ELR (cell line): ENCODE measurements at regions not wholly inside any gene's neighbourhood (a gene's known extent, or its start where the extent isn't known, plus 50 kb on each side); places are given as distances from the start of the nearest gene placed in this dataset.

ENCODE experiments used
- DNase-seq: peaks from one replicate; pipeline ENCODE4 v3.0.0-alpha.2; 2015; ENCODE audit warnings: low read depth

DNA sequence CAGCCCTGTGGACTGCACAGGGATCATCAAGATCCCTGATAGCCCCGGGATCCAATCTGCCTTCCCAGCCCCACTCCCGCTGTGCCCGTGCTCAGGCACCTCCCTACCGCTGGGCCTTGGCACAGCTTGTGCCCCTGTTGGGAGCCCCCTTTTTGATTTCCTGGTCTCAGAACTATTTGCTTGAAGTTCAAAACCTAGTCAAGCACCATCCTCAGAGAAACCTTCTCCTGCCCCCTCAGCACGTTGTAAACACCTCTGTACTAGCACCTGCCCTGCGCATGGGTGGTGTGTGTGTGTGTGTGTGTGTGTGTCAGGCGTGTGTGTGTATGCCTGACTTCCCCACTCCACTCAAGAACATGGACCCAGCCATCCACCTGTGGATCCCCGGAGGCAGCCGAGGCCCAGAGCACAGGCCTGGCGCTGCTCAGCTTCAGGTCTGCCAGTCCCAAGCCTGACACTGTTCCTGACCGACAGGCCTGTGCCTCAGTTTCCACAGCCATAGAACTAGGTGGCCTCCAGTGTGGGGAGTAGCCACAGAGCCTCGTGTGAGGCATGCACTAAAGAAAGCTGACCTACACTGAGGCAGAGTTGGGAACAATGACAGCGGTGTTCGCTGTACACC, 65.5 kb downstream of the ADRA2C start:
- DNase-seq, result no peak

DNA sequence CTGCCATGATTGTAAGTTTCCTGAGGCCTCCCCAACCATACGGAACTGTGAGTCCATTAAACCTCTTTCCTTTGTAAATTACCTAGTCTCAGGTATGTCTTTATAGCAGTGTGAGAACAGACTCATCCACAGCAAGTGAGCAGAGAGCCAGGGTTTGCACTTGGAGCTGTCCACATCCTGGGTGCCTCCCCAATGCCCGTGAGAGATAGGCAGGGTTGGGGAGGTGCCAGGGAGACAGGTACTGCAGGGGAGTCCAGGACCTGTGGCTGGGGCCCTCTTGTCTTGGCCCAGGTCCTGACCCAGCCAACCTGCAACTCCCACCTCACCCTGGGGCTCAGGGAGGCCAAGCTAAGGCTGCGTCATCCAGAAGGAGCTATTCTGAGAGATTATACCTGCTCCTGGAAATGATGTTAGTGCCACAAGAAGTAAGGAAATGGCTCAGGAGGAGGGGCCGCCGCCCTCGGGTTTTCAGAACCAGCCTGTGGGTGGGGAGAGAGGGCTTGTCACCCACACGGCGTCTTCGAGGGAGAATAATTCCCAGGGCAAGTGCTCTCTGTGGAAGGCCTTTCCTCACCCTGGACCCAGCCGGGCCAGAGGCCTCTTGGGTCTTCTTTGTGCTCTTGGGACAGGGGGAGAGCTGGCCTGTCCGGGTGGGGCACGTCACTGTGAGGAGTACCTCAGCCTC, 66.5 kb downstream of the ADRA2C start:
- no peak for DNase-seq

DNA sequence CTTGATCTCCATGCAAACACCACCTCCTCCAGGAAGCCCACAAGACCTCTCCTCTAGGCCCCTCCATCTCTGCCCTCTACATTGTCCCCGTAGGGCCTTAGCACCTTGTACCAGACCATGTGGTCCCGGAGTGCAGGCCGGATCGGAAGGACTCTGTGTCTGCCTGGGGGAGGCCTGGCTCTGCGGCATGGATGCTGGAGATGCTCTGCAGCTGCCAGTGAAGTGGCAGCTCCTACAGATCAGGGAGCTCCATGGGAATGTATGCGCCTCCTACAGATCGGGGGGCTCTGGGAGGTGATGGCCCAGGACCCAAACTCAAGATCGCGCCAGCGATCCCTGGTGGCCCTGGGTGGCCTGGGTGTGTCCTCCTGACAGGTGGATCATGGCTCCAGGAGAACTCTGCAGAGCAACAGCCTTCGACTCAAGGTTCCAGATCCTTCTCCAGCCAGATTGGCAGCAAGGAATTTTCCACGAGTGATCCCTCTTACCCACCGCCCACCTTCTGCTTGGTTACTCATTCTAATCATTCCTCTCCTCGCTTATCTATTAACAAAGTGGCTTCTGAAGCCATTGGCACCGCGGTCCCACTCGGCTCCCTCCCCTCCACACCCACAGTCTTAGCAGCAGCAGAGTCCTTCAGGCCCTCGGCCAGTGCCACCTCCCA, 67.3 kb downstream of the ADRA2C start:
- DNase-seq, result no peak

DNA sequence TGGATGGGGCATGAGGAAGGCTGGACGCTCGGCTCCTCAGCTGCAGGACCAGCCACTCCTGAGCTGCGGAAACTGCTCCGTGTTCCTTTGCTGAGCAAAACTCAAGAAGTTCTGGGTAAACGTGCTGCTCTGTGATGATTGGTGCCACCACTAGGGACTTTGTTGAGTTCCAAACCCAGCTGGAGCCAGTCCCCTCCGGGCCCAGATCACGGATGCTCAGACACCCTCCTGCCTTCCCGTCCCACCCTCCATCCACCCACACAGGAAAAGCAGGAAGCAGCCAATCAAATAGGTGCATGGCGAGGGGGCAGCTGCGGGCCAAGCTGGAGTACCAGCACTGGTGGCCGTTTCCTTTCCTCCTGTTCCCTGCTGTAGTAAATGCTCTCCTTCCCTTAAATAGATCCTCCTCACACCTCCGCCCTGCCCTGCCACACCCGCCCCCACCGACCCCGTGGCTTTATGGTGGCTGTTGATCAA, 68.0 kb downstream of the ADRA2C start:
- DNase-seq, result no peak

DNA sequence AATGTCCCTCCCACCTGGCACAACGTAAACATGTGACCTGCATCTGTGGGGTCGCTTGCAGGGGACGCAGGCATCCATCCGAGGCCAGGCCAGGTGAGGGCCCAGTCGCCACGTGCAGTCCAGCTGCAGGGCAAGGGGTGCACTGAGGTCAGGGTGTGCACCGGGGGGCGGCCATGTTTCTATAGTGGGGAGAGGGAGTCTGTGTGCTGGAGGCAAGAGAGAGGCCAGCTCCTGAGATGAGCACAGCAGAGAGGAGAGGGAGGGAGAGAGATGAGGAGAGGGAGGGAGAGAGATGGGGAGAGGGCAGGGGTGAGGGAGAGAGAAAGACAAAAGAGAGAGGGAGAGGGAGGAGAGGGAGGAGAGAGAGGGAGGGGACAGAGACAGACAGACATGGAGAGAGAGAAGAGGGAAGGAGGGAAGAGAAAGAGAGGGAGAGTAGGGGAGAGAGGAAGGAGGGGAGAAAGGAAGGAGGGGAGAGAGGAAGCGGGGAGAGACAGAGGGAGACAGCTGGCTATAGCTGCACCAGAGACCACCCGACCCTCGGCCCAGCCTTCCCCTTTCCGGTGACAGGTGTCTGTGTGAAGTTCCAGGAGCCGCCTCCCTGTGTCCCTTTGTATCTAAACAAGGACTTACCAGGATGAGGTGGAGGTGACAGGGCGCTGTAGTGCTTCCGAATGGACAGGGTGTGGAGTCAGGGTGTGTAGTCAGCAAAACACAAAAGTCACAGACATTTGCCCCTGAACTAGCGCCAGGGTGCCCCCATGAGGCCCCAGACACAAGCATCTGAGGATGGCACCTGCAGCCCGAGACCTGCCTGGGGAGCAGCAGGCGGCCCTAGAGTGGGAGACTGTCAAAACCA, 68.7 kb downstream of the ADRA2C start:
- no peak for DNase-seq

DNA sequence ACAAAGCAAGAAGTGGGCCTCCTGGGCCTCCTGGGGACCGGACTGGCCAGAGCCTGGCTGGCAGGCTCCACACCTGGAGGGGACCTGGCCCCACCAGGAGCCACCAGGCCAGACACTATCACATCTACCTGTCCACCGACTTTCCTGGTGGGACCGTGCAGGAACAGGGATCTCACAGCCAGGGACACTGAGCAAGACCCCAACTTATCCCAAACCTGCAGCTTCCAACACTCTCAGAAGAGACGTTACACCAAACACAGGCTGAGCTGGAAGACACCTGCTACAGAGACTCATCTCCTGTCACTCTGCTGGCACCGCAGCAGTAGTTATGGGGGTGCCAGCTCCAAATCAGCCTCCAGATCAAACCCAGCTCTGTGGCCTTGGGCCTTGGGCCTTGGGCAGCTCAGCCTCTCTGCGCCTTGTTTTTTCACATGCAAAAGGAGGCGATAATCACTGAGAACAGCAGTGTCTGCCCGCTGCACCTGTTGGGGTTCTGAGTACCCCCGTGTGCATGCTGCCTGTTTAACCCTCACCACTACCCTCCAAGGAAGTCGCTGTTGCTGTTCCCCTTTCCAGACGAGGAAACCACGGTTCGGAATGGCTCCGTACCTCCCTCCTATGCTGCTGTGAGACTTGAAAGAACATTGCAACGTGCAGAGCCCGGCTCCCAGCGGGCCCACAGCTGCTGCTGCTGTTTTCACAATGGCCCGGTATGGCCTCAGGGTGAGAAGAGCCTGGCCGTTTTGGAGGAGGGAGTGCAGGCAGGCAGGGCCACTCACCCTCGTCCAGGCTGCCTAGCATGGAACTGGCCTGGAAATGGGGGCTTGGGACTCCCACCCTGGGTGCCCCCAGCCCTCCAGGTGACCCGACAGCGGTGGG, 69.6 kb downstream of the ADRA2C start:
- no peak for DNase-seq

DNA sequence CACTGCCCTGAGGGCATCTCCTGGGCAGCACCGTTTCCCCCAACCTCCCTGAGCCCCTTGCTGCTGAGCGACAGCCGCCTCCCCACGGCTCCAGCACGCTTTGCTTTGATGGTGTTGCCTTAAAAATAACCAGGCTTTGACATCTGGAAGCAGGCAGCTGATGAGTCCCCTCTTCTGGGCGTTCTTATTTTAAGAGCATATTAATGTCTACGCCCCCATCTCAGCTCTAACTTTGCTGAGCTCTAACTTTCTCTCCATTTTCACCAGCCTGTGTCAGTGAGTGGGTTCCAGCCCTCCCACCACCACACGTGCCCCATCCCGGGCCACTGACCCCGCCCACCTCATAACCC, 70.2 kb downstream of the ADRA2C start:
- no peak for DNase-seq

DNA sequence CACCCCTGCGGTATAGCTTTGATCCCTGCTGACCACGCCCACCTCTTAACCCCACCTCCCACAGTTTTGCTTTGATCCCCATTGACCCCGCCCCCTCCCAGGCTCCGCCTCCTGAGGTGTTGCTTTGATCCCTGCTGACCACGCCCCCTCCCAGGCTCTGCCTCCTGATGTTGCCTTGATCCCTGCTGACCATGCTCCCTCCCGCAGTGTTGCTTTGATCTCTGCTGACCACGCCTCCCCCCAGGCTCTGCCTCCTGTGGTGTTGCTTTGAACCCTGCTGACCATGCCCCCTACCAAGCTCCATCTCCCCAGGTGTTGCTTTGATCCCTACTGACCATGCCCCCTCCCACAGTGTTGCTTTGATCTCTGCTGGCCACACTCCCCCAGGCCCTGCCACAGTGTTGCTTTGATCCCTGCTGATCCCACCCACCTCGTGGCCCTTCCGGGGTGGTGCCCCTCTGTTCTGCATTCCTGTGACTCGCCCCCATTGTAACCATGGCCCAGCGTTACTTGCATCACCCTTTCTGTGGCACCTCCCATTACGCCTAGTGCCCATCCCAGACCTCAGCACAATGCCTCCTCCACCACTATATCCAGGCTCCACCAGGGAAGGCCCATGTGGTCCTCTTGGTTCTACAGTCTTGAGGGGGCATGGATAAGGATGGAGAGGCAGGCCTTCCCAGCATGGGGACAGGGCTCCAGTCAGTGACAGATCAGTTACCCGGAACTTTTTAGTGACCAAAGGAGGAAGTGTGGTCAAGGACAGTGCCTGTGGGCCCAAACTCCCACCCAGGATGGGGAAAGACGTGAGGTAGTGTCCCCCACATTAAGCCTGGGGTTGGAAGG, 70.8 kb downstream of the ADRA2C start:
- DNase-seq, result peak; percentile 36

DNA sequence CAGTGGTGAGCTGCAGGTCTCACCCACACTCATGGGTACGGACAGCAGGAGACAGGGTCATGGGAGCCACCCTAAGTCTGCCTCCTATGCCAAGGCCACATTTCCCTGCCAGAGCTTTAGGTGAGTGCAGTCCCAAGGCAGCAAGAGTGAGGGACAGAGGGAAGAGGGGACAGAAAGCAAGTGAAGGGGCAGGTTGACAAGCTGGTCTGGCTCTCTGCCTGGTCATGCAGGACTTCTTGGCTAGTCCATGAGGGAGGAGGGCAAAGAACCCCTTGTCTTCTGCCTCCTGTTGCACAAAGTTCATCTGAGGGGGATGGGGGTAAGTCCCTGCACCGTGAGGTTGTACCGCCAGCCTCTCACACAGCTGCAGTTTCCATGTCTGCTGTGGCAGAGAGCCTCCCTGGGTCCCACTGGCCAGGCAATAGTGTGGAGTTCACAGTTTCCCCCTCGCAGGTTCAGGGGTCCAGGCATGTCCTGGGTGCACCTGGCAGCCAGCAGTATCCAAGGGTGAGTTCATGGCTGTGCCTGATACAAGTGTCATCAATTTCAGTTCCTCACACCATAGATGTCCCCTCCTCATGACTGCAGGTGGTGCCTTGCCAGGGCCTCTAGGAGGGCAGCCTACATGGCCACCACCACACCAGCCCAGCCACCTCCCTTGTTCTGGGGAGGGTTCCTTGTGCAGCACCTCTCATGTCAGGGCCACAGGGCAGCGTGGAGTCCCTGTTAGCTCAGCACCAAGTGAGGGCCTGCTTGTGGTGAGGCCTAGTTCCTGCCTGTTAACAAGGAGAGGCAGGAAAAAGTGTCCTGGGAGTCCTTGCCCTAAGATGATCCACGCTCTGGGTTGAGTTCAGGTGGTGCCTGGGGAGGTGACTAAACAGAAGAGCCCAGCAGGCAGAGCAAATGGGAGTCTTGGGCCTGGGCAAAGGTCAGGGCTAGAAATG, 72.5 kb downstream of the ADRA2C start:
- no peak for DNase-seq

DNA sequence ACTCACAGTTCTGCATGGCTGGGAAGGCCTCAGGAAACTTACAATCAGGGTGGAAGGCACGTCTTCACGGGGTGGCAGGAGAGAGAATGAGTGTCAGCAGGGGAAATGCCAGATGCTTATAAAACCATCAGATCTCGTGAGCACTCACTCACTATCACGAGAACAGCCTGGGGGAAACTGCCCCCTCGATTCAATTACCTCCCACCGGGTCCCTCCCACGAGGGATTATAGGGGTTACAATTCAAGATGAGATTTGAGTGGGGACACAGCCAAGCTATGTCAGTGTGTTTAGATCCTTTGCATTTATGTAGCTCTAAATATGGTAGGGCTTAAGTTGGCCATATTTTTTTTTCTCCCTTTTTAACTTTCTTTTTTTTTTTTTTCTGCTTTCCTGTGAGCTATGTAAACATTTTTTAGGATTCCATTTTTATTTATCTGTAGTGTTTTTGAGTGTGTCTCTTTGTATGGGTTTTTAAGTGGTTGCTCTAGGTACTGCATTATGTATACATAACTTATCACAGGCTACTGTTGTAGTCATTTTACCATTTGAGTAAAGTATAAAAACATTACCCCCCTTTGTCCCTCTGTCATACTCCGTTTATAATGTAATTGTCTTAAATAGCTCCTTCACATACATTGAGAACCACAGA, 79.0 kb downstream of the ADRA2C start:
- DNase-seq, result no peak

DNA sequence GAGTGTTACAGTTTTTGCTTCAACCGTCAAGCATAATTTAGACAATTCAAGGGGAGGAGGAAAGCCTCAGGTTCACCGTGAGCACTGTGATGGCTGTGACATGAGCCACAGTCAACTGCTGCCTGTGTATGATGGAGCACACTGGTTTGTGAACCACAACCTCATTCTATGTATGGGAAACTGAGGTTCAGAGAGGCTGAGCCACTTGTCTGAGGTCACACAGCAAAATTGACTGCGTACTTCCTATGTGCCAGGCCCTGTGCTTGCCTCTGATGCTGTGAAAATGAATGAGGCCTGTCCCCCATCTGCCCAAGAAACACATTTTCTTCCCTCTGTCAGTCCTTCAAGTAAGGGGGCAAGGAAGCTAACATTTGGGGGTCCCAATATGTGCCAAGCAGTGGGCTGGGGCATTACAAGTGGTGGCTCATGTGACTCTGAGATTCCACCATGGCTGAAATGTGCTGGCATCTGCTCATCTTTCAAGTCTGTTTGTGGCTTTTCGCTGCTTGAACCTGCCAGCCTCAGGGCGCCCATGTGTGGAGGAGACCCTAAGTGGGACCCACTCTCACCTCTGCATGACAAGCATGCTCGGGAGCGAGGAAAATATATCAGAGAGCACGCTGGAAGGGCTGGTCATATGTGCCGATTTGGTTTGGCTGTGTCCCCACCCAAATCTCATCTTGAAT, 79.7 kb downstream of the ADRA2C start:
- no peak for DNase-seq

DNA sequence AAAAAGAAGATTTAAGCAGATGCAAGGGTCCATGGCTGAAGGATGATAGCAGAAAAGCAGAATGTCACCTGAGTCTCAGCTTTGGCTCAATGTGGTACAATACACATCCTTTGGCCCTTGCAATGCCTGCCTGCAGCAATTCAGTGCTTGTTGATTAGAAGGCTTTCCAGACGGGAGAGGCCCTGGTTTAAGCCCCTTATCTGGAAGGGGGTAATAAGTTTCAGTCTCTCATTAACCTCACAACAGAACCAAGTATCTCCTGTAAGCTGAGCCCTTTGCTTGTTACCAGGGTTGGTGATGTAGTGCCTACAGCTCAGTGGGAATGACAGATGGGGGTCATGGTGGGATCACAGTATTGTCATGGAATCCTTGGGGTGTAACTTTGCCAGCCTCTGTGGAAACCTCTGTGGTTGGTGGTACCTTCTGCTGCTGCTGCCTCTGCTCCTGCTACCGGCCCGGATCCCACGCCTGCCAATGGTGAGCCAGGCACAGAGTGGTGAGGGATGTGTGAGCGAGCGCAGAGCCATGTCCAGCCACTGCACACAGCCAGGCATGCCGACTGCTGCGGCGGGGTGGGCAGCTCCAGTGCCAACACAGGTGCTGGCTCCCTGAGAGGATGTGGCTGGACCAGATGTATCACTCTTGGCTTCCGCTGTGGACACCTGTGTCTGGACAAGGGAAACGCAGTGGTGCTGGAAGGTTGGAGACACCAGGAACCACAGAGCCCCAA, 81.2 kb downstream of the ADRA2C start:
- DNase-seq, result no peak

DNA sequence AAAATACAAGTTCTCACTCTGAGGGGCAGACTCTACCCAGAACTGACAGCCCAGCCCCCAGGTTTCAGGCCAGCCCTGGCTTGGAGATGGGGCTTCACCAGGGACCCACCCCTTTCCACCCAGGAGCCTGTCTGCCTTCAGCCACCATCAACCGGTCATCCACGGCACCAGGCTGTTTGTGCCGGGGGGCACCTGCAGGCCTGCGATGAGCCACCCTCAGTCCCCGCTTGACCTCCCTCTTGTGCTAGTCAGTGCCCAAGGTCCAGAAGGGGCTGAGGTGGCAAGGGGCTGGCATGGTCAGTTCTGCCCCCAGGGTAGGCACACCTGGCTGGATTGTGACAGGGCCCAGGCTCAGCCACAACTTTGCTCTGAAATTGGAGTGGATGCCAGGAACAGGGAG, 82.1 kb downstream of the ADRA2C start:
- DNase-seq, result no peak

DNA sequence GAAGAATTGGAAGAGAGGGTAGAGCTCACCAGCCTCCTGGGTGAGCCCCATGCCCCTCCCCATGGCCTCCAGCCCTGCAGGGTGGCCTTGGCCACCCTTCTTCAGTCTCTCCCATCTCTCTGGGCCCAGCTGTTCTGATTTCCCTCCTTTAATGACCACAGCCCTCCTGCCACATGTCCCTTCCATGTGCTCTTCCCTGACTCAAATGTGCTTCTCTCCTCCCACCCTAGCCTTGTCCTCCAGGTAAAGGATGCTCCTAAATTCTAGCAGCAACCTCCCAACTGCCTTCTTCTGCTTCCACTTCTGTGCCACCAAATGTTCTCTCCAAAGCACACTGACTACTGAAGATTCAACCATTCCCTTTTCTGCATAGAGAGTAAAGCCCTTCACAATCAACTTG, 83.0 kb downstream of the ADRA2C start:
- DNase-seq, result no peak

DNA sequence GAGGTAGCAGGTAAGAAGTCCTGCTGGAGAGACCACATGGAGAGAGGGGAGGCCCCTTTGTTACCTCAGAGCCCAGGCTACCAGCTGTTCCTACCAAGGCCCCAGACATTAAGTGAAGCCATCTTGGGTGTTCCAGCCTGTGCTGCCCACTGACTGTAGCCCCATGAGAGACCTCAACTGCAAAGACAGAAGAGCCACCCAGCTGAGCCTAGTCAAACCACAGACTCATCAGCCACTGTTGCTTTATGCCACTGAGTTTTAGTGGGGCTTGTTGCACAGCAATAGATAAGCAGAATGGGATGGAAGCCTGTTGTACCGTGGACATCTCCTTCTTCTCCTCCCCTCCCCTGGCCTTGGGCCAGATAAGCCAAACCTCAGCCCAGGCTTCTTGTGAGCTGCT, 83.9 kb downstream of the ADRA2C start:
- DNase-seq, result no peak

DNA sequence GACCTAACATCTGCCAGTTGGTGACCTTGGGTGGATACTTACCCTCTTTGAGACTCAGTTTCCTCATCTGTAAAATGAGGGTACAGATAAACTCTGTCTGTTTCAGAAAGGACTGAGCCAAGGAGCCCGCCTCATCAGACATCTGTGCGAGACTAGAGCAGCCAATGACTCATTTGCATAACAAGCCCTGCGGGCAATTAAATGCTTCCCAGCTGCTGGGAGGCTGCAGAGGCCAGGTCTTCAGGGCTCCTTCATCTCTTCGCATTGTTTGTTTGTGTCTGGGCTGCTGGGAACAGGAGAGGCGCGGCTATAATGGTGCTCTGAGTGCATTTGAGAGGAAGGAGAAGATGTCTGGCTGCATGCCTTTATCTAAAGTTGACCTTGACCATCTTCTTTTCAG, 85.0 kb downstream of the ADRA2C start:
- peak; percentile 62 for DNase-seq

DNA sequence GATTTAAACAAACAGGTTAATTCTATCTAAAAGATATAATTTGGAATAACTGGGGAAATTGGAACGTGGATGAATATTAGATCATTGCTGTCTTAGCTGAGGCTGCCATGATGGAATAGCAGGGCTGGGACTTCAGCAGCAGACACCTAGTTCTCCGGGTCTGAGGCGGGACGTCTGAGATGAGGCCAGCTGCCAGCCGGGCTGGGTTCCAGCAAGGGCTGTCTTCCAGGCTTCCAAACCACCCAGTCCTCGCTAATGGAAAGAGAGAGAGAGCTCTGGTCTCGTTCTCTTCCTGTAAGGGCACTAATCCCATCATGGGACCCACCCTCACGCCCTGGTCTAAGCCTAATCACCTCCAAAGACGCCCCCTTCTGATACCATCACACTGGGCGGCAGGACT, 85.7 kb downstream of the ADRA2C start:
- no peak for DNase-seq

DNA sequence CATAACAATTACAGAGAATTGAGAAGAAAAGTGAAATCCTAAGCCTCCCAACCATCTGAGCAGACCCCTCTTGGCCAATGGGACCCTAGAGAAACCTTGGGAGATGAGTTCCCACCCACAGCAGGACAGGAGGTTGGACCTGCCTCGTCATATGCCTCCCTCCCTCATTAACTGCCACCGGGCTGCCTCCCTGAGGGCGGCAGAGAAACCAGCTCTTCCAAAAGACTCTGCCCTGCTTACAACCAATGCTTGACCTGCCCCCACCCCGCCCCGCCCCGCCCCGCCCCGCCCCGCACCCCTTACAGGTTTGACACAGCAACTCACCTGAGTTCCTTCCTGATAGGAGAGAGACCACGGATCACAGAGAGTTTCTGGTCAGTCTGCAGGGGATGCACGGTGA, 86.1 kb downstream of the ADRA2C start:
- DNase-seq, result no peak
